Sigmoid colon (tissue), 6 donors: ENCODE measurements at regions not wholly inside any gene's neighbourhood (a gene's known extent, or its start where the extent isn't known, plus 50 kb on each side); places are given as distances from the start of the nearest gene placed in this dataset.

Experiments used
- DNase-seq: peaks from one replicate; pipeline ENCODE4 v3.0.0-alpha.2; 2019
- H3K27ac ChIP-seq, 4 donors: fragments of 200-600 bp; sonication (generic); one replicate each; pipeline ENCODE4 v1.5.1; 2016 to 2019; ENCODE audit warnings: mild to moderate bottlenecking in 1 of 4
- H3K27me3 ChIP-seq, 3 donors: fragments of 200-600 bp; sonication (generic); one replicate each; pipeline ENCODE4 v1.5.1; 2019; ENCODE audit warnings: mild to moderate bottlenecking in 1 of 3
- H3K36me3 ChIP-seq, 4 donors: fragments of 200-600 bp; sonication (generic); one replicate each; pipeline ENCODE4 v1.5.1; 2016 to 2019
- H3K4me1 ChIP-seq, 4 donors: fragments of 200-600 bp; sonication (generic); one replicate each; pipeline ENCODE4 v1.5.1; 2017 to 2019
- H3K4me3 ChIP-seq, 4 donors: fragments of 200-600 bp; sonication (generic); one replicate each; pipeline ENCODE4 v1.5.1; 2017 to 2019; ENCODE audit warnings: mild to moderate bottlenecking in 2 of 4, moderate library complexity in 1 of 4
- H3K9me3 ChIP-seq, 4 donors: fragments of 200-600 bp in 3 of 4; sonication (generic) in 3 of 4; one replicate each; pipeline versions ENCODE4 v1.5.1 to v1.6.1; 2013 to 2019
- EP300 ChIP-seq, 4 donors: sonication (generic); formaldehyde crosslinking; IDR thresholded peaks; one replicate each; pipeline ENCODE4 v1.6.1; 2017; ENCODE audit warnings: antibody characterized with exemption in 4 of 4
- POLR2A ChIP-seq, 2 donors: fragments of 450-650 bp; IDR thresholded peaks; one replicate each; pipeline ENCODE4 v1.6.1; 2016; ENCODE audit warnings: antibody characterized with exemption in 2 of 2, mild to moderate bottlenecking in 2 of 2, moderate library complexity in 2 of 2
- POLR2AphosphoS5 ChIP-seq, 4 donors: sonication (generic); formaldehyde crosslinking; IDR thresholded peaks; one replicate each; pipeline ENCODE4 v1.6.1; 2017; ENCODE audit warnings: antibody characterized with exemption in 4 of 4
- WGBS, 2 donors: extraction: QIAGEN DNeasy Blood & Tissue Kit; methylation state at CpG; one replicate each; pipeline ENCODE4 v1.1.7; 2013; 5-methylcytosine and 5-hydroxymethylcytosine counted together
- intact Hi-C: fragments of 100-400 bp; cut with DNase I; formaldehyde crosslinking; loops from one replicate; pipeline ENCODE4 v1.15.1; 2023
- TF ChIP-seq, protein P1 (sequence below), 4 experiments: fragments of 450-650 bp in 3 of 4; fragments of 200-600 bp in 1 of 4; IDR thresholded peaks; one replicate each; pipeline ENCODE4 v1.5.1; 2016 to 2019; ENCODE audit warnings: antibody characterized with exemption in 4 of 4, mild to moderate bottlenecking in 3 of 4, moderate library complexity in 2 of 4
- donor health status: healthy with polysubstance abuse.
- donor health status: healthy.

GRCh38 chrY:15368786-15369185 is 844.5 kb downstream of the NLGN4Y start:
- no peaks in the 10 kb centered on the region for H3K9me3 ChIP-seq
- WGBS, 2 donors = 59 to 78% methylated on average over 3 of the region's 3 CpGs

GRCh38 chrY:15385178-15385577 is 860.8 kb downstream of the NLGN4Y start:
- no peak overlapping the region for H3K4me3 ChIP-seq

More at GRCh38 chrY:15368786-15369185, 844.5 kb downstream of the NLGN4Y start:
- Histone ChIP-seq H3K36me3 (no peaks in the 10 kb centered on the region), H3K27ac (no peak overlapping the region), H3K4me1 (no peaks in the 10 kb centered on the region), H3K27me3 (no peaks in the 10 kb centered on the region), H3K4me3 (no peak overlapping the region)
- DNase-seq = no peak
- TF ChIP-seq POLR2A (IDR thresholded peaks at IDR 0.05) (no peak), POLR2AphosphoS5 (IDR thresholded peaks at IDR 0.05) (no peak), EP300 (IDR thresholded peaks at IDR 0.05) (no peak)
- TF ChIP-seq, protein P1, sequence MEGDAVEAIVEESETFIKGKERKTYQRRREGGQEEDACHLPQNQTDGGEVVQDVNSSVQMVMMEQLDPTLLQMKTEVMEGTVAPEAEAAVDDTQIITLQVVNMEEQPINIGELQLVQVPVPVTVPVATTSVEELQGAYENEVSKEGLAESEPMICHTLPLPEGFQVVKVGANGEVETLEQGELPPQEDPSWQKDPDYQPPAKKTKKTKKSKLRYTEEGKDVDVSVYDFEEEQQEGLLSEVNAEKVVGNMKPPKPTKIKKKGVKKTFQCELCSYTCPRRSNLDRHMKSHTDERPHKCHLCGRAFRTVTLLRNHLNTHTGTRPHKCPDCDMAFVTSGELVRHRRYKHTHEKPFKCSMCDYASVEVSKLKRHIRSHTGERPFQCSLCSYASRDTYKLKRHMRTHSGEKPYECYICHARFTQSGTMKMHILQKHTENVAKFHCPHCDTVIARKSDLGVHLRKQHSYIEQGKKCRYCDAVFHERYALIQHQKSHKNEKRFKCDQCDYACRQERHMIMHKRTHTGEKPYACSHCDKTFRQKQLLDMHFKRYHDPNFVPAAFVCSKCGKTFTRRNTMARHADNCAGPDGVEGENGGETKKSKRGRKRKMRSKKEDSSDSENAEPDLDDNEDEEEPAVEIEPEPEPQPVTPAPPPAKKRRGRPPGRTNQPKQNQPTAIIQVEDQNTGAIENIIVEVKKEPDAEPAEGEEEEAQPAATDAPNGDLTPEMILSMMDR (IDR thresholded peaks at IDR 0.05) = no peak
- intact Hi-C loops = no loop called here

DNA sequence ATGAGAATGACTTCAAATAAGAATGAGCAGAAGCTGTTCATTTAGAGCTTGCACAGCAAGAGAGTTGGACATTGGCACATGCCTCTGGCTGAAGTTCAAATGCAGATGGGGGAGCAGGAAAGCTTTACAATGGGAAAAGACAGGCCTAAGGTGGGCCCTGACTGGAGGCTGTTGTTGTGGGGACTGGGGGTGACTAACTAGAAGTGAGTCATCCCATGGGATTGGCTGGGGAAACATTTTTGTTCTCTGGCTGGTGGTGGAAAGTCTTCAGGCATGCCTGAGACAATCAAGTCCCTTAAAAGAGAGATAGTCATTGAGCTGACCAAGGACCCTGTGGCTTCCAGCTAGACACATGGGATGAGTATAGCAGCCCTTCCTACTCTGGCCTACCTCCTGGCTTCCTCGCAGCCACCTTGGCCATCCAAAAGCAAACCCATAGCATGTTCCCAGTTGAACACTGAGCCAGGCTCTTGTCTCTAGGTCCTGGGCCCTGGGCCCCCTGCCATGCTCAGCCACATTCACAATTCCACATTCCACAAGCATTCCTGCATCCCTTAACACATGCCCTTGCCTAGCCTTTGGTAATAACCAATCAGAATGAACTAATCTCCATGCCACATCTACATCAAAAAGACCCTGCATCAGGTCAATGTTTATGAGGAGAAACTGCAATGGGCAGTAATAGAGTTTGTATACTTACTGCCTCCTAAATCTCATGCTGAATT is 873.4 kb downstream of the NLGN4Y start:
- H3K4me3 ChIP-seq = no peak overlapping the region
- no peaks in the 10 kb centered on the region for H3K36me3 ChIP-seq
- intact Hi-C loops = no loop called here
- no peaks in the 10 kb centered on the region for H3K9me3 ChIP-seq
- H3K4me1 ChIP-seq = no peaks in the 10 kb centered on the region
- DNase-seq = no peak
- no peaks in the 10 kb centered on the region for H3K27me3 ChIP-seq
- no peak overlapping the region for H3K27ac ChIP-seq
- WGBS, 2 donors = 93 to 96% methylated on average over 1 of the region's 1 CpG
- TF ChIP-seq POLR2AphosphoS5 (IDR thresholded peaks at IDR 0.05) (no peak), POLR2A (IDR thresholded peaks at IDR 0.05) (no peak), EP300 (IDR thresholded peaks at IDR 0.05) (no peak)
- TF ChIP-seq, protein P1 (IDR thresholded peaks at IDR 0.05) = no peak

More at GRCh38 chrY:15385178-15385577, 860.8 kb downstream of the NLGN4Y start:
- intact Hi-C loops = no loop called here
- no peak for DNase-seq
- 93 to 95% methylated on average over 1 of the region's 1 CpG for WGBS, 2 donors
- Histone ChIP-seq H3K36me3 (no peaks in the 10 kb centered on the region), H3K27ac (no peak overlapping the region), H3K27me3 (no peaks in the 10 kb centered on the region), H3K4me1 (no peaks in the 10 kb centered on the region), H3K9me3 (no peaks in the 10 kb centered on the region)
- TF ChIP-seq POLR2A (IDR thresholded peaks at IDR 0.05) (no peak), POLR2AphosphoS5 (IDR thresholded peaks at IDR 0.05) (no peak), EP300 (IDR thresholded peaks at IDR 0.05) (no peak)
- TF ChIP-seq, protein P1 (IDR thresholded peaks at IDR 0.05) = no peak

- H3K27ac ChIP-seq = no peak overlapping the region
Measured at GRCh38 chrY:15402451-15402850, 878.1 kb downstream of the NLGN4Y start.

More at GRCh38 chrY:15402451-15402850, 878.1 kb downstream of the NLGN4Y start:
- Histone ChIP-seq H3K4me3 (no peak overlapping the region), H3K9me3 (no peaks in the 10 kb centered on the region), H3K36me3 (no peaks in the 10 kb centered on the region), H3K4me1 (no peaks in the 10 kb centered on the region), H3K27me3 (no peaks in the 10 kb centered on the region)
- TF ChIP-seq POLR2AphosphoS5 (IDR thresholded peaks at IDR 0.05) (no peak), POLR2A (IDR thresholded peaks at IDR 0.05) (no peak), EP300 (IDR thresholded peaks at IDR 0.05) (no peak)
- TF ChIP-seq, protein P1 (IDR thresholded peaks at IDR 0.05) = no peak
- no peak for DNase-seq
- 47 to 72% methylated on average over 2 of the region's 2 CpGs for WGBS, 2 donors
- intact Hi-C loops = no loop called here
